Stimulated activated CD4-positive, alpha-beta T cell treated with anti-CD3 and anti-CD28 coated beads, Interleukin-12 subunit alpha, Interleukin-12 subunit beta, amount 100 ng/mL, for 24 hours (primary cell): ENCODE measurements at regions not wholly inside any gene's neighbourhood (a gene's known extent, or its start where the extent isn't known, plus 50 kb on each side); places are given as distances from the start of the nearest gene placed in this dataset.
A peak's percentile ranks its signal among the peaks of the same experiment; 100 is the strongest.
"Not testable (repeated sequence)": the region's sequence is repeated elsewhere in the genome, so short reads cannot be mapped to it uniquely, and the experiment has no call there.

Source experiments
- DNase-seq, 2 experiments: peaks; one replicate each; pipeline ENCODE4 v3.0.0-alpha.2; 2020; ENCODE audit warnings: low read depth in 2 of 2

GRCh38 chr7:82701949-82702348 lies 258.4 kb upstream of the CACNA2D1 start:
- DNase-seq: no peak

- no peak for DNase-seq
Observed at GRCh38 chr7:82700741-82701140, 257.2 kb upstream of the CACNA2D1 start.

GRCh38 chr7:82699773-82700186 lies 256.2 kb upstream of the CACNA2D1 start:
- no peak for DNase-seq

GRCh38 chr7:82697897-82698296 lies 254.3 kb upstream of the CACNA2D1 start:
- no peak for DNase-seq

- no peak for DNase-seq
Observed at GRCh38 chr7:82696631-82697030, 253.1 kb upstream of the CACNA2D1 start.

- no peak for DNase-seq
Observed at GRCh38 chr7:82694022-82694421, 250.4 kb upstream of the CACNA2D1 start.

- no peak for DNase-seq
Observed at GRCh38 chr7:82690929-82691328, 247.4 kb upstream of the CACNA2D1 start.

GRCh38 chr7:82685214-82685613 lies 241.6 kb upstream of the CACNA2D1 start:
- DNase-seq: no peak

GRCh38 chr7:82678716-82679115 lies 235.1 kb upstream of the CACNA2D1 start:
- DNase-seq: no peak

GRCh38 chr7:82678259-82678658 lies 234.7 kb upstream of the CACNA2D1 start:
- DNase-seq: no peak

- DNase-seq: peak in 1 of 2 experiments; percentile 5
Observed at GRCh38 chr7:82677493-82677892, 233.9 kb upstream of the CACNA2D1 start.

GRCh38 chr7:82676777-82677463 lies 233.3 kb upstream of the CACNA2D1 start:
- DNase-seq: no peak

GRCh38 chr7:82675396-82675795 lies 231.8 kb upstream of the CACNA2D1 start:
- DNase-seq: no peak

GRCh38 chr7:82674268-82674667 lies 230.7 kb upstream of the CACNA2D1 start:
- no peak for DNase-seq

GRCh38 chr7:82672078-82672477 lies 228.5 kb upstream of the CACNA2D1 start:
- no peak for DNase-seq

- DNase-seq: no peak
Observed at GRCh38 chr7:82669141-82669540, 225.6 kb upstream of the CACNA2D1 start.

- no peak for DNase-seq
Observed at GRCh38 chr7:82668676-82669075, 225.1 kb upstream of the CACNA2D1 start.

- DNase-seq: no peak
Observed at GRCh38 chr7:82665966-82666507, 222.5 kb upstream of the CACNA2D1 start.

- DNase-seq: no peak
Observed at GRCh38 chr7:82655965-82656364, 212.4 kb upstream of the CACNA2D1 start.

- not testable (repeated sequence) for DNase-seq
Observed at GRCh38 chr7:82650095-82650494, 206.5 kb upstream of the CACNA2D1 start.

GRCh38 chr7:82633592-82633991 lies 190.0 kb upstream of the CACNA2D1 start:
- DNase-seq: no peak

GRCh38 chr7:82631998-82632397 lies 188.4 kb upstream of the CACNA2D1 start:
- DNase-seq: no peak

GRCh38 chr7:82629583-82629982 lies 186.0 kb upstream of the CACNA2D1 start:
- no peak for DNase-seq

GRCh38 chr7:82625377-82625776 lies 181.8 kb upstream of the CACNA2D1 start:
- DNase-seq: no peak
